HG03571 (cell line): ENCODE measurements at regions not wholly inside any gene's neighbourhood (a gene's known extent, or its start where the extent isn't known, plus 50 kb on each side); places are given as distances from the start of the nearest gene placed in this dataset.

Source experiments
- ATAC-seq: cut with Tn5 transposase; IDR thresholded peaks from one replicate; pipeline ENCODE4 v1.9.1; 2021; ENCODE audit not compliant: unreplicated experiment

DNA sequence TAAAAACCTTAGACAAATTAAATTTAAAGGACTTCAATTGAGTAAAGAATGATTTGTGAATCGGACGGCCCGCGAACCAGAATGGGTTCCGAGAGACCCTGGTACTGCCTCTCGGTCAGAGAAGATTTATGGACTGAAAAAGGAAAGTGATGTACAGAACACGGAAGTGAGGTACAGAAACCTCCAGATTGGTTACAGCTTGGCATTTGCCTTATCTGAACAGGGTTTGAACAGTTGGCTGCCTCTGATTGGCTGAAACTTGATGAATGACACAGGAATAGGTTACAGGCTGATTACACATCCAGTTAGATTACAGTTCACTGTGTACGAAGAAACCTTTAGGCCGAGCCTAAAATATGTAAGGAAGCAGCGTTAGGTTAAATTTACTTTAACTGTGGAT is 156.5 kb upstream of the EGFLAM start:
- no peak for ATAC-seq

GRCh38 chr5:38099205-38100168 is 158.9 kb upstream of the EGFLAM start:
- no peak for ATAC-seq

DNA sequence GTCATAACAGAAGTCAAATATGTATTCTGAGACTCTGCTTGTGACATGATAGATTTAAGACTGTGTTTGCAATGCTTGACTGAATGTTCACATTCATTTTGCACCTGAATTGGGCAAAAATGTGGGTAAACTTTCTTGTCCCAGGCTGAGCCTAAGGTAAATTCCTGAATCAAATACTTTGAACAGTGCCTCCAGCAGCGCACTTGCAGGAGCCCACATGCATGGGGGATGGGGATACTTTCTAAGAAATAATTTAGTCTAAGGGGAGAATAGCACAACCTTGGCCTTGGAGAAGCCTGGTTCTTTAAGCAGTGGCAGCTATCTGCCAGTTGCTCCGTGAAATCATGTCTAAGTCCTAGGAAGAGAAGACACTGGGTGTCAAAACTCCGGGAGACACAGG is 163.5 kb upstream of the EGFLAM start:
- no peak for ATAC-seq

DNA sequence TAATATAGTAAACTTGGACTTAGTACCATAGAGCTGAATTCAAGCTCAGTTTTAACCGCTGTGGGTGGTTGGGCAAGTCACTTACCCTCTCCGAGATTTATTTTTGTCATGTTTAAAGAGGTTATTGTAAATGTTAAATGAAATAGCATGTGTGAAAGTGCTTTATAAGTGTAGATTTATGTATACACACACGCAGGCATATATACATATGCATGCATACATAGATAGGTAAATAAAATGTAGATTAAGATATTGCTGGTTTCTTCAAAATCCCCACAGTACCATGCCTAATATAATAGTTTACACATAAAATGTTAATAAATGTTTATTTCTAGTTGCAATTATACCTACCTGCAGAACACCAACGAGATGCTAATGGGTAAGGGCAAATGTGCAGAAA is 164.5 kb upstream of the EGFLAM start:
- no peak for ATAC-seq

DNA sequence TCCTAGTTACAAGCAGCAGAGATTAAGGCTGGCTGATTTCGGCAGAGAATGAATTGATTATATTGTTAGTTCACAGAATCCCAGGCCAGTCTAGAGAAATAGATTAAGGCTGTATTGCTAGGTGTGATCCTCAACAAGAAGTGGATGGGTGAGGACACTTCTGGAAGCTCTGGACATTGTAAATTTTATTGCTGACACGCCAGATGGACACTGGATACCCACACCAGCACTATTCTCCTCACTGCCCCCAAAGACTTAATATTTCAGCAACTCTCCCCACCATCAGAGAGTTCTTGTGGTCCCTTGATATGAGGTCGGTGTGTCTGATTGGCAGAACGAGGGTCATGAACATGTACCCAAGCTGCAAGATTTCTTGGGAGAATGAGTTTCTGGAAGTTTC is 171.6 kb upstream of the EGFLAM start:
- ATAC-seq = no peak

GRCh38 chr5:38079620-38080402 is 178.5 kb upstream of the EGFLAM start:
- no peak for ATAC-seq

GRCh38 chr5:38078161-38078560 is 180.2 kb upstream of the EGFLAM start:
- ATAC-seq = no peak

DNA sequence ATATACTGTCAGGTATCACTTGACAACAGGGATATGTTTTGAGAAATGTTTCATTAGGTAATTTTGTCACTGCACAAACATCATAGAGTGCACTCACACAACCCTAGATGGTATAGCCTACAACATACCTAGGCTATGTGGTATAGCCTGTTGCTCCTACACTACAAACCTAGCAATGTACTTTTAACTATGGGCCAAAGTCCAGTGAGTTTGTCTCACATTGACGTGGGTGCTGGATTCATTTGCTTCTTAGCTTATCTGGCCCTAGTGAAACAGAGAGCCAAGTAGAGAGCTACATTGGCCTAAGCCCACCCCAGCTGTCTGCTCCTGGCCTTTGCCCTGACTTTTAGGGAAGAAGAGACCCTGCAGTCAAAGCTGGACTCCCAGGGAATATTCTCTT is 180.7 kb upstream of the EGFLAM start:
- no peak for ATAC-seq

- ATAC-seq = no peak
Observed at GRCh38 chr5:38071831-38072694, 186.3 kb upstream of the EGFLAM start.

- ATAC-seq = no peak
Observed at GRCh38 chr5:38070304-38070950, 187.9 kb upstream of the EGFLAM start.

GRCh38 chr5:38069360-38069759 is 189.0 kb upstream of the EGFLAM start:
- ATAC-seq = no peak

- no peak for ATAC-seq
Observed at GRCh38 chr5:38060354-38060753, 198.0 kb upstream of the EGFLAM start.

DNA sequence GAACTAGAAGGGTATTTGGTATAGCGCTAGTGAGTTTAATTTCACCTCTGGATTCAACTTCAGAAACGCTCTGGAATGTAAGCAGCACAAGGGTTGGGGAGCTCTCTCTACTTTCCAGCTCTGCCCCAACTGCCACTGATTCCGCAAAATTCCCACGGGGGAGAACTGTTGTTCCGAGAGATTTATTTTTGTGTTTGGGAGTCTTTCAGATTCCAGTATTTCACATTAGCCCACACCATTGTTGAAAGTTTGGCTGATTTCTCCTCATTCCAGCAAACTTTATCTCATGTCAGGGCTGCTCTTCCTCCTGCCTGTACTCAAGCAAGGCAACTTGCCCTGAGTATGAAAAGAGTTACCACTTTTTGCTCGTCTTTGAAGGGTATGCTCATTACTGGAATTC is 198.5 kb upstream of the EGFLAM start:
- no peak for ATAC-seq

DNA sequence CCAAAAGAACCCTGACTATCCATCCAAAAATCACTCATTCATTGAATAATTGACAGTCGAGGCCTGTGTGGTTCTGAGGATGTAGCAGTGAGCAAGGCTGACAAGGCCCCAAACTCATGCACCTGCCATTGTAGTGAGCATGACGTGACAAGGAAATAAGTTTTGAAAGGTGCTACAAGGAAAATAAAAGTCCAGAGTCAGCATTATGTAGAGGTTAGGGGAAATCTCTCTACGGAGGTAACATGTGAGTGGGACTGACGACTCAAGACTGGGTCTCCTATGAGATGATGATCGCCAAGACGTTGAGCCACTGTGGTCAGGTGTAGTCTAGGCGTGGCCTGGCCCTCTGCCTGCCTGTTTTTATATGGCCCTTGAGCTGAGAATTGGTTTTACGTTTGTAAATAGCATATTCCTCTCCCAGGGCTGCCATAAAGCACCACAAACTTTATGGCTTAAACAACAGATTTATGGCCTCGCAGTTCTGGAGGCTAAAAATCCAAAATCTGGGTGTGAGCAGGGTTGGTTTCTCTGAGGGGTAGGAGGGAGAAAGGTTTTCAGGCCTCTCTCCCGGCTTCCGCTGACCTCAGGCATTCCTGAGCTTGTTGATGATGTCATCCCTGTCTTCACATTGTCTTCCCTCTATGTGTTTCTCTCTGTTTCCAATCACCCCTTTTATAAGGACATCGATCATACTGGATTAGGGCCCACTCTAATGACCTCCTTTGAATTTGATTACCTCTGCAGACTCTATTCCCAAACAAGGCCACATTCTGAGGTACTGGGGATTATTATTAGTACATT is 206.4 kb upstream of the EGFLAM start:
- no peak for ATAC-seq

- ATAC-seq = no peak
Observed at GRCh38 chr5:38048400-38048799, 208.6 kb upstream of the GDNF start.

- no peak for ATAC-seq
Observed at GRCh38 chr5:38046103-38046502, 206.3 kb upstream of the GDNF start.

DNA sequence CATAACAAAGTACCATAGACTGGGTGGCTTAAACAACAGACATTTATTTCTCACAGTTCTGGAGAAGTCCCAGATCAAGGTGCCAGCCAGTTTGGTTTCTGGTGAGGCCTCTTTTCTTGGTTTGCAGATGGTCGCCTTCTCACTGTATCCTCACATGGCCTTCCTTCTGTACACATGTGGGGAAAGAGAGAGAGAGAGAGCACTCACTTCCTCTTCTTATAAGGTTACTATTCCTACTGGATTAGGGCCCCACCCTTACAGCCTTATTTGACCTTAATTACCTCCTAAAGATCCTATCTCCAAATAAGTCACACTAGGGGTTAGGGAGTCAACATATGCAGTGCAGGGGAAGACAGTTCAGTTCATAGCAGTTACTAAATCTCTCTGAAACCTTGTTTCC is 205.6 kb upstream of the GDNF start:
- ATAC-seq = no peak

- ATAC-seq = no peak
Observed at GRCh38 chr5:38039826-38040225, 200.0 kb upstream of the GDNF start.

GRCh38 chr5:38039091-38039490 is 199.2 kb upstream of the GDNF start:
- no peak for ATAC-seq

DNA sequence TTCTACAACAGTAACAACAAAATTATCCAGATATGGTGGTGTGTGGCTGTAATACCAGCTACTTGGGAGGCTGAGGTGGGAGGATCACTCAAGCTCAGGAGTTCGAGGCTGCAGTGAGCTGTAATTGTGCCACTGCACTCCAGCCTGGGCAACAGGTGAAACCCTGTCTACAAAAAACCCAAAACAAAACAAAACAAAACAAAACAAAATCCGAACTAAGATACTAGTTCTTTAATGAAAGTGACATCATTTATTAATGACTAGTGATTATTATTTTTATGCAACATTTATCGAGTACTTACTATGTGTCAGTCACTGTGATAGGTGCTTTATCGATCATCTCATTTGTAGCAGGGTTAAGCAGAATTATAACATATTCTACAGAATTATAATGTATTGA is 196.9 kb upstream of the GDNF start:
- ATAC-seq = no peak
